SH-SY5Y (cell line): ENCODE measurements at regions not wholly inside any gene's neighbourhood (a gene's known extent, or its start where the extent isn't known, plus 50 kb on each side); places are given as distances from the start of the nearest gene placed in this dataset.

Experiments
- GATA2 ChIP-seq: IDR thresholded peaks from 2 replicates; pipeline ENCODE4 v1.6.1; 2011; ENCODE audit warnings: mild to moderate bottlenecking, low read depth, low read length
- GATA3 ChIP-seq: IDR thresholded peaks from 2 replicates; pipeline ENCODE4 v1.6.1; 2011; ENCODE audit warnings: low read depth, mild to moderate bottlenecking, low read length, moderate library complexity

DNA sequence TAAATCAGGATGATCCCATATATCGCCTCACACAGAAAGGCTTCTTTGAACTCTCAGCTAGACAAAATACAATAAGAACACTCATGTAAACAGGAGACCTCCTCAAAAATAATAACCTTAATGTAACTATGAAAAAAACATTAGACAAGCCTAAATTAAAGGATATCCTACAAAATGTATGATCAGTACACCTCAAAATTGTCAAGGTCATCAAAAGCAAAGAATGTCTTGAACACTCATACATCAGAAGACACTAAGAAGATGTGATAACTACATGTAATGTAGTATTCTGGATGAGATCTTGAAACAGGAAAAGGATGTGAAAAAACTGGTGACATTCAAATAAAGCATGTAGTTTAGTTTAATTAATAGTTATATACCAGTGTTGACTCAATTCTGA lies 616.8 kb upstream of the ZEB2 start:
- TF ChIP-seq GATA3 (no peak), GATA2 (no peak)
